Bronchial epithelial cell (primary cell): ENCODE measurements at regions not wholly inside any gene's neighbourhood (a gene's known extent, or its start where the extent isn't known, plus 50 kb on each side); places are given as distances from the start of the nearest gene placed in this dataset.

Experiments used
- DNase-seq: peaks from one replicate; pipeline ENCODE4 v3.0.0-alpha.2; 2010; ENCODE audit warnings: low read depth
- FAIRE-seq: peaks from 2 replicates; lab custom pipeline; 2011; peaks lifted over from hg19 to GRCh38; lab: Jason Lieb, UNC
- H3K27me3 ChIP-seq: 2 replicates; pipeline ENCODE4 v1.5.1; 2011; ENCODE audit warnings: low read length; ENCODE audit not compliant: control insufficient read depth, insufficient read depth
- H3K36me3 ChIP-seq: 2 replicates; pipeline ENCODE4 v1.5.1; 2011; ENCODE audit warnings: low read length; ENCODE audit not compliant: control insufficient read depth, insufficient read depth
- H3K4me3 ChIP-seq: 2 replicates; pipeline ENCODE4 v1.5.1; 2011; ENCODE audit warnings: mild to moderate bottlenecking, low read depth, low read length, control low read depth
- TF ChIP-seq, protein P1 (sequence below): IDR thresholded peaks from 2 replicates; pipeline ENCODE4 v1.5.1; 2011; ENCODE audit warnings: mild to moderate bottlenecking, moderate library complexity, low read length, control low read depth, inconsistent platforms; ENCODE audit not compliant: insufficient read depth, severe bottlenecking

- DNase-seq: peak; percentile 24
- Histone ChIP-seq H3K27me3 (no peaks in the 10 kb centered on the region), H3K4me3 (no peak overlapping the region), H3K36me3 (no peaks in the 10 kb centered on the region)
- TF ChIP-seq, protein P1, sequence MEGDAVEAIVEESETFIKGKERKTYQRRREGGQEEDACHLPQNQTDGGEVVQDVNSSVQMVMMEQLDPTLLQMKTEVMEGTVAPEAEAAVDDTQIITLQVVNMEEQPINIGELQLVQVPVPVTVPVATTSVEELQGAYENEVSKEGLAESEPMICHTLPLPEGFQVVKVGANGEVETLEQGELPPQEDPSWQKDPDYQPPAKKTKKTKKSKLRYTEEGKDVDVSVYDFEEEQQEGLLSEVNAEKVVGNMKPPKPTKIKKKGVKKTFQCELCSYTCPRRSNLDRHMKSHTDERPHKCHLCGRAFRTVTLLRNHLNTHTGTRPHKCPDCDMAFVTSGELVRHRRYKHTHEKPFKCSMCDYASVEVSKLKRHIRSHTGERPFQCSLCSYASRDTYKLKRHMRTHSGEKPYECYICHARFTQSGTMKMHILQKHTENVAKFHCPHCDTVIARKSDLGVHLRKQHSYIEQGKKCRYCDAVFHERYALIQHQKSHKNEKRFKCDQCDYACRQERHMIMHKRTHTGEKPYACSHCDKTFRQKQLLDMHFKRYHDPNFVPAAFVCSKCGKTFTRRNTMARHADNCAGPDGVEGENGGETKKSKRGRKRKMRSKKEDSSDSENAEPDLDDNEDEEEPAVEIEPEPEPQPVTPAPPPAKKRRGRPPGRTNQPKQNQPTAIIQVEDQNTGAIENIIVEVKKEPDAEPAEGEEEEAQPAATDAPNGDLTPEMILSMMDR: no peak
- no peak for FAIRE-seq
Measured at GRCh38 chr4:55018978-55019377, 106.4 kb downstream of the KDR start.

- TF ChIP-seq, protein P1: no peak
- Histone ChIP-seq H3K36me3 (no peaks in the 10 kb centered on the region), H3K4me3 (no peak overlapping the region), H3K27me3 (no peaks in the 10 kb centered on the region)
- FAIRE-seq (no peak), DNase-seq (peak; percentile 64)
Measured at GRCh38 chr4:55018521-55018920, 106.9 kb downstream of the KDR start.

GRCh38 chr4:55017406-55017805 is 108.0 kb downstream of the KDR start:
- FAIRE-seq (no peak), DNase-seq (peak; percentile 87)
- TF ChIP-seq, protein P1: no peak
- no peaks in the 10 kb centered on the region for H3K27me3 ChIP-seq
- H3K4me3 ChIP-seq: no peak overlapping the region
- no peaks in the 10 kb centered on the region for H3K36me3 ChIP-seq

- Histone ChIP-seq H3K27me3 (no peaks in the 10 kb centered on the region), H3K4me3 (no peak overlapping the region), H3K36me3 (no peaks in the 10 kb centered on the region)
- FAIRE-seq (no peak), DNase-seq (no peak)
- TF ChIP-seq, protein P1: no peak
Measured at GRCh38 chr4:55016131-55016530, 109.3 kb downstream of the KDR start.

DNA sequence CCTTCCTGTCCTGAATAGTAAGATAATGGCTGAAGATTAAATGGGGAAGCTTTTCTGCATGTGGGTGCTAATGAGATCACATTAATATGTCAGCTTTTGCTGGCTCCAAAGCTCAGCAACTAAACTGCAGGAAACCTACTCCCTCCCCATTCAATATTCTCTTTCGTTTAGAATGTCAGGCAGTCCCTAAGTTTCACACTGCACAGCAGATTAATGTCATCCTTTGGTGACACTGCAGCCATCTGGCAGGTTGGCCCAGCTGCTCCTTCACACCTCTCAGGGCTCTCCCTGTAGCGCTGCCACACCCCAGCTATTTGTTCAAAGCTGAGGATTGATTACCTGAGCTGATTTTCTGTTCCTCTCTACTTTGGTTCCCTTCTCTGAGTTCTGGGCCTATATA is 110.5 kb downstream of the KDR start:
- no peaks in the 10 kb centered on the region for H3K36me3 ChIP-seq
- FAIRE-seq (no peak), DNase-seq (no peak)
- TF ChIP-seq, protein P1: no peak
- H3K4me3 ChIP-seq: no peak overlapping the region
- H3K27me3 ChIP-seq: no peaks in the 10 kb centered on the region

- Histone ChIP-seq H3K36me3 (no peaks in the 10 kb centered on the region), H3K4me3 (no peak overlapping the region), H3K27me3 (no peaks in the 10 kb centered on the region)
- peak; percentile 27 for DNase-seq
- FAIRE-seq: no peak
- TF ChIP-seq, protein P1: no peak
Measured at GRCh38 chr4:55013431-55013955, 111.9 kb downstream of the KDR start.
